ENCODE measurements at regions not wholly inside any gene's neighbourhood (a gene's known extent, or its start where the extent isn't known, plus 50 kb on each side); places are given as distances from the start of the nearest gene placed in this dataset.
"Not testable (repeated sequence)": the region's sequence is repeated elsewhere in the genome, so short reads cannot be mapped to it uniquely, and the experiment has no call there.

DNA sequence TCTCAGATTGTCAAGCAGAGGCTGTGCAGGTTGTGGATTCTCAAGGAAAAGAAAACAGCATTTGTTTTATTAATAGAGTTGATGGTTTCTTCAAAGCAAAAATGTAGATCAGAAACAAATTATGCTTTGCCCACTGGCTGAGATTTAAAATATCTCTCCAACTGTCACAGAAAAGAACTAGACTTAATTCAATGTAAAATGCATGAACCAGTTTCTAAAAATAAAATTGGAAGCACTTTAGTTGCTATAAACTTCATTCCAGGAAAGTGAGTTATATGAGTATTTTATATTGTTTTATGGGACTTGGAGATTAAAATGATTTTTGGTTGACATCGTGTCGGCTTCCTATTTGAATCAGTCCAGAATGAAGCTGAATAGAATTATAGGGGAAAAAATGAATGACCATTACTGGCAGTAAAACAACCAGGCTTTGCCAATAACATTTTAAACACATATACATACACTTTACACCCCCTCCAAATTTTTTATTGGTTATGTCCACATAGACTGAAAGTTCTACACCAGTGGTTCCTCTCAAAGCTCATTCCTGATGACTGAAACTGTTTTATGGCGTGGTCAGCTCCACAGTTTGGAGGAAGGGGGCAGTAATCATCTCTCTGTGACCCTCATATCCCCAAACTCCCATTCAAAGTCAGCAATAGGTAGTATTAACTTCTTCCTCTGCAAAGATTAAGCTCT lies 55.5 kb upstream of the DAAM1 start:
- in situ Hi-C loops (cut with MboI; ENCODE audit: low sequenced_read_pairs) = no loop called here

DNA sequence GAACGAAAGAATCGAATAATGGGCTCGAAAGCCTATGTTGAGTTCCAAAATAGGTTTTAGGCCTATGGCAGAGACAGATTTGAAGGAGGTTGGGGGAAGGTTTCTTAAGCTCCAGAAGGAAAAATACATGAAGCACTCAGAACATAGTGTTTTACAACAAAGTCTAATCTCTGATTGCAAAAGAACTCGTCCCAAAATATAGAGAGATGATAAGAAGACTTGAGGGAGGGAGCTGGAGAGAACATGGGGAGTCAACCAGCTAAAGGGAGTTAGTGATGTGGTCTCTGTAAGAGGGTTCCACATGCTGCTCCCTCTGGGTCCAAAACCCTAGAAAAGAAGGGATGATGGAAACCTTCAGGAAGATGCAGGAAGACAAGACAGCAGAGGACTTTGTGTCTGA lies 54.8 kb upstream of the DAAM1 start:
- in situ Hi-C loops (cut with MboI; ENCODE audit: low sequenced_read_pairs) = no loop called here

DNA sequence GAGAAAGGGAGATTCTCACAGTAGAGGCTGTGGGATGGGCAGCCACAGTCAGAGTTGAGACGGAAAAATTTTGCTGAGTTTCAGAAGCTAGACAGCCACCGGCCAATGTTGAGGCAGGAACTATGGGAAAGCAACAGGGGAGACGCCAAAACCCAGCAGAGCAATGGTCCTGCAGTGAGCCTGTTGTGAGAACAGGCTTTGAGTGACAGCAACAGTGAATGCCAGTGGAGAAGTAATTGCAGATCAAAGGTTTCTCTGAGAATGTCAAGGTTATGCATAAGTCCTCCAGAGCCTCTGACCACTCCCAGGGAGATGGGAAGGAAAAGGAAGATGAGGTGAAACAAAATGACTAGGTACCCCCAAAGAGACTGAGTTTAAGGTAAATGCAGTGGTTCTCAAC lies 54.2 kb upstream of the DAAM1 start:
- in situ Hi-C loops (cut with MboI; ENCODE audit: low sequenced_read_pairs) = no loop called here

DNA sequence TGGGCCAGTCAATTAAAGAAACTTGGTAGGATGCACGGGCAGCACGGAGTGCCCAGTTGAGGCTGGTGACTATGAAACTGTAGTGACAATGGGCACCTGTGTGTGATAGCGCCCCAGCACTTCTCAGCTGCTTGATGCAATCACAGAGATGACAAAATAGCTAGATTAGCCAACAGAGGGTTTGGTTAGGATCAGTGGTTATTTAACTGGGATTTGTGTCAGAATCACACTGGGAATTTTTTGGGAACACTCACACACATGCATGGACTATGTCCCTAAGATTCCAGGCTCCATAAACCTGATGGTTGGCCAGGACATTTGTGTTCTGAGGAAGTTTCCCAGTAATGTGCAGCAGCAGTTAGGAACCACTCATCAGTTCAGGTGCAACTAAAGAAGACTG lies 51.2 kb upstream of the DAAM1 start:
- in situ Hi-C loops (cut with MboI; ENCODE audit: low sequenced_read_pairs) = no loop called here

- in situ Hi-C loops (cut with MboI; ENCODE audit: low sequenced_read_pairs) = not testable (repeated sequence)
These were observed 49.9 kb upstream of the DAAM1 start for GRCh38 chr14:59138576-59138975.
